ENCODE measurements at regions not wholly inside any gene's neighbourhood (a gene's known extent, or its start where the extent isn't known, plus 50 kb on each side); places are given as distances from the start of the nearest gene placed in this dataset. TPM values are rescaled to one million over a fixed set of nuclear protein-coding genes. Genes with fewer than 3 reads are reported as not detected.
"Not testable (repeated sequence)": the region's sequence is repeated elsewhere in the genome, so short reads cannot be mapped to it uniquely, and the experiment has no call there.

DNA sequence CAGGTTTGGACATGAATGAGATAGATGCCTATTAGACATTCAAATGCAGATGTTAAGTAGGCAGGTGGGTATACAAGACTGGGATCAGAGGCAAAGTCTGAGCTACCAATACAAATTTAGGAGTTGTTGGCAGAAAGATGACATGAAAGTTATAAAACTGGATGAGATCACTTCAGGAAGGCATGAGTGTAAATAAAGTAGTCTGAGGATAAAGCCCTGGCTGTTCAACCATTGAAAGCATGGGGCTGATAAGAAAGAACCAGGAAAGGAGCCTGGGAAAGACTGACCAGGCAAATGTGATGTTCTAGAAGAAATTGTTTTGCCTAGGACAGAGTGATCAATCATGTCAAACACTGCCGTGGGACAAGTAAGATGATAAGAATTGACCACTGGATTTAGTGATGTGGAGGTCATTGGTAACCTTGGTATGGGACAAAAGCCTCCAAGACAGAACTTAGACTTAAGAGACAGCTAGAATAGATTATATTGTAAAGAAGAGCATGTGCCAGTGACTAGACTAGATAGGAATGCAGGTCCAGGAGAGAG is 98.5 kb downstream of the EHF start:
- H3K4me3 ChIP-seq (ENCODE audit: low read depth, low read length): no peak overlapping the region
- TF ChIP-seq CTCF (IDR thresholded peaks at IDR 0.05; ENCODE audit: insufficient read depth, low read depth, low read length): no peak
- DNase-seq (ENCODE audit: low read depth): peak; percentile 57

- DNase-seq (ENCODE audit: low read depth): not testable (repeated sequence)
Measured at GRCh38 chr11:34713631-34714030, 92.7 kb downstream of the EHF start.

More at GRCh38 chr11:34713631-34714030, 92.7 kb downstream of the EHF start:
- H3K4me3 ChIP-seq (ENCODE audit: low read depth, low read length): not testable (repeated sequence)

Small RNAs in the stretch of these regions (small RNA-seq; reads per million reads assigned to genes)
- gene AL359999.1: not detected
